GM18907 (cell line): ENCODE measurements at regions not wholly inside any gene's neighbourhood (a gene's known extent, or its start where the extent isn't known, plus 50 kb on each side); places are given as distances from the start of the nearest gene placed in this dataset.
A peak's percentile ranks its signal among the peaks of the same experiment; 100 is the strongest.
"Not testable (repeated sequence)": the region's sequence is repeated elsewhere in the genome, so short reads cannot be mapped to it uniquely, and the experiment has no call there.

Source experiments
- ATAC-seq: cut with Tn5 transposase; IDR thresholded peaks from one replicate; pipeline ENCODE4 v1.9.1; 2021; ENCODE audit warnings: mild to moderate bottlenecking, moderate library complexity; ENCODE audit not compliant: unreplicated experiment

DNA sequence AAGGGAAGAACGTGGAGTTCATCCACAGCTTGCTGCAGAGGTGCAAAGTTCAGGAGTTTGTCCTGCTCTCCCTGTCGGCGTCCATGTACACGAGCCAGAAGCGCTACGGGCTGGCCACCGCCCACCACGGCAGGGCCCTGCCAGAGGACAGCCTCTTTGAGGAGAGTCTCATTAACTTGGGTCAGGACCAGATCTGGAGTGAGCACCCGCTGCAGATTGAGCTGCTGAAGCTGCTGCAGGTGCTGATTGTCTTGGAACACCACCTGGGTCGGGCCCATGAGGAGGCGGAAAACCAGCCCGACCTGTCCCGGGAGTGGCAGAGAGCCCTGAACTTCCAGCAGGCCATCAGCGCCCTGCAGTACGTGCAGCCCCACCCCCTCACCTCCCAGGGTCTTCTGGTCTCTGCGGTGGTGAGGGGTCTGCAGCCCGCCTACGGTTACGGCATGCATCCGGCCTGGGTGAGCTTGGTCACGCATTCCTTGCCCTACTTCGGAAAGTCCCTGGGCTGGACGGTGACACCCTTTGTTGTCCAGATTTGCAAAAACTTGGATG, 73.8 kb upstream of the MORC3 start:
- no peak for ATAC-seq

DNA sequence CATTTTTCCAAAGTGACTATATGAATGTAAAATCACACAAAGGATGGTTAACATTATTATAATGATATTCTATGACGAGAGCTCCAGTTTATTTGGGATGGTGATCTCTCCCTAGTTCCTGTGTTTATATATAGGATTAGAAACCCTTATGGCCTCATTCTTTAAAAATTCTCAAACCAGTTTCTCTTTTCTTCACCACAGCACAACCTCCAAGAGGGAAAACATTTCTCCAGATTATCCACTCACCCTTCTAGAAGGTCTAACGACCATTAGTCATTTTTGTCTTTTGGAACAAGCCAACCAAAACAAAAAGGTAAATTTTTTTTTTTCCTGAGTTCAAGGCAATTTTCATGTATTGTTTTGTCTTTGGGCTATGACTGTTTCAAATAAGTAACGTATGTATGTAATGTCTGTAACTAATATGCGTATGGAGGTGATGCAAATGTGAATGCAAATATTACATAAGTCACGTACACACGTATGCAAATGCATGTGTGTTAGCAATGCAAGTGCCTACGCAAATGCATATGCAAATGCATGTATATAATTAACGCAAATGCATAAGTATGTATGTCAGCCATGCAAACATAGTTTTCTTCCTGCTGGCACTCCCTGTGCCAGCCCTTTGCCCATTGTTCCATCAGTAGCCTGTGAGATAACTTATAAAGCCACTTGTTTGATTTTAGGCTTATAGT, 72.5 kb upstream of the MORC3 start:
- no peak for ATAC-seq

DNA sequence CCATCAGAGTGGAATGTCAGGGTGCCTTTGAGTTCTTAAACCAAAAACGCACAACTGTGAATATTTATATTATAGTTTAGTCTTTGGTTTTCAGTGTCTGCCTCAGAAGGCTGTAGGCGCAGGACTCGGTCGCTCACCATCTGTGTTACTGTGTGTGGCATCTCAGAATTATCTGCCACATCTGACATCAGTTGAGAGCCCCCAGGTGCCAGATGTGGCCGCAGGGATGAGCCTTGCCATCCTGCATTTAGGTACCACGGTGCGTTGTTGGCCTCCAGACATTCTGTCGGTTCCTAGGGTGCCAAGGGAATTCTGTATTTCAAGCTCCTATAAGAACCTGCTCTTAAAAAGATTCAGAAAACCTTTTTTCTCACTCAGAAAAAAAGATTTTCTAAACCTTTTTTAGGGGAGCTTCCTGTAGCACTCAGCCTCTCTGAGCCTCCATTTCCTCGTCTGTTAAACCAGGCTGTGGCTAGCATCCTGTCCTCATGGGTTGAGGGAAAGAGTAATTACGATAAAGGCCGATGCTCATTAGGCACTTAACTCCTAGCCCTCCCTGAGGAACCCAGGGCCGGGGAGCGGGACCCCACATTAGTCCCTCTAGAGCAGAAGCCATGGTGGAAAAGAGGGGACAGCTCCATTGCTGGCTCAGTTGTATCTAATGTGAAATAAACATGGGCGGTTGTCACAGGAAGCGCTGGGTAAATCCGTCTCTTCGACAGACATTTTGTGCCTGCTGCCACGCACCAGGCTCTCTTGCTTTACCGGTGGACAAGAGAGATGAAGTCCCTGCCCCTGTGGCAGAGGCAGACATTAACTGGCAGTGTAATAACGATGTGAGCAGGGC, 70.2 kb upstream of the MORC3 start:
- no peak for ATAC-seq

DNA sequence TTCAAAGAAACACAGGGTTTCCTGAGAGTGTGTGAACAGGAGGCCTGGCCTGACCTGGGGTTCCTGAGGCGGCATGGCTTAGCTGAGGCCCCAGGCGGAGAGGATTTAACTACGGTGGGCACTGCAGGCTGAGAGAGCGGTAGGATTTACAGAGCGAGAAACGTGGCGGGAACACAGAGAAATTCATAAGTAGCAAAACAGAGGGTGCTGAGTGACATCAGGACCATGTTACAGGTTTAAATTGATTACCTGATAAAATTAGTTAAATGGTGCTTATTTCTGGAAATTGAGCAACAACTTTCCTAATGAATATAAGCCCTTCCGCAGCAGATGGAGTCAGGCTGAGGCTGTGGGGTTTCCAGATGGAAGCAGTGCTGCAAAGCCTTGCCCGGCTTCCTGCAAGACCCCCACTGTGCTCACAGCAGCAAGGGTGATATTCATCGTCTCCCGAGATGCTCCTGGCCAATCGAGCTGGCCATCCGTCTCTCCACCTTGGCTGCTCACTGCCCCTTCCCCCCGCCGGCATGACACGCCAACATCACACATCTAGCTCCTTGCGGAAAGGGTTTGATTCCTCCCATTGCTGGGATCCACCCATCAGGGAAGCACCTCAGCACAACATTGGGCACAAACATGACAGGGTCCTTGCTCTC, 69.4 kb upstream of the MORC3 start:
- no peak for ATAC-seq

- ATAC-seq: peak; percentile 17
Measured at GRCh38 chr21:36254106-36254941, 65.7 kb upstream of the MORC3 start.

DNA sequence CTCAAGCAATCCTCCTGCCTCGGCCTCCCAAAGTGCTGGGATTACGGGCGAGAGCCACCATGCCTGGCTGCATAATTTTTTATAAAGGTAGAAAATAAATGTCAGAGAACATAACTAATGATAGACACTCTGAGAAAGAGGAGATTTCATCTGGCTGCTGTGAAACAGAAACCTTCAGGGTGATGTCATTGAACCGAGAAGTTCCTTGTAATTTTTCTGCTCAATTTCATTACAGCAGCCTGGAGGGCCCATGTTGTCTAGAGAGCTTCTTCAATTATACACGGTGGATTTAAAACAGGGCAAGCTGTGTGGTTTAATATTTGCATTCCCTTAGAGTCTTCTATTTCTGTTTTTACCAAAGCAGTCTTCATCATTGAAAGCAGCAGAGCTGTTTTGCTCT, 64.3 kb upstream of the MORC3 start:
- ATAC-seq: peak; percentile 75

GRCh38 chr21:36257657-36258056, 62.3 kb upstream of the MORC3 start:
- no peak for ATAC-seq

DNA sequence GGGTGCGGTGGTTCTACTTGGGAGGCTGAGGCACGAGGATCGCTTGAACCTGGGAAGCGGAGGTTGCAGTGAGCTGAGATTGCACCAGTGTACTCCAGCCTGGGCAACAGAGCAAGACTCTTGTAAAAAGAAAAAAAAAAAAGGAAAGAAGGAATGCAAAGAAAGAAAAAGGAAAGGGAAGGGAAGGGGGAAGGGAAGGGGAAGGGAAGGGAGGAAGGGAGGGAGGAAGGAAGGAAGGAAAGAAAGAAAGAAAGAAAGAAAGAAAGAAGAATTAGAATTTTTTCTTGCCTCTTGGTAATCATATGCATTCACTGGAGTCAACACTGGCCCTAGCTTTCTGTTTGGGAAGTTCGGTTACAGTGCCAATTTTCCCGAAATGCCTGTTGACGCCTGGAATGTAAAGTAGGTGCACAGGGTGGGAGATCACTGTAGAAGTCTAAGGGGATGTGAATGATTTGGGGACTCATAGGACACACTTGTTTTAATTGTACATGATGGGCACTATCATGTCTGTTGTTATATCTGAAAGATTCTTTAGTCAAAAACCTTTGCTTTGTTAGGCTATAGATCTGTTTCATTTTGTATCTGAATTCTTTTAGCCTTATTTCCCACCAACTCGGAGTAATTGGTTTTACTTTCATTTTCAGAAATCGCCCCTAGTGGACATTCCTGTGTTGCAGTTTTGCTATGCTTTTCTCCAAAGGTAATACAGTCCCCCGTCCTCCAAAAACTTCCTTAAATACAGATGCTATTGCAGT, 59.8 kb upstream of the MORC3 start:
- ATAC-seq: peak; percentile 39

DNA sequence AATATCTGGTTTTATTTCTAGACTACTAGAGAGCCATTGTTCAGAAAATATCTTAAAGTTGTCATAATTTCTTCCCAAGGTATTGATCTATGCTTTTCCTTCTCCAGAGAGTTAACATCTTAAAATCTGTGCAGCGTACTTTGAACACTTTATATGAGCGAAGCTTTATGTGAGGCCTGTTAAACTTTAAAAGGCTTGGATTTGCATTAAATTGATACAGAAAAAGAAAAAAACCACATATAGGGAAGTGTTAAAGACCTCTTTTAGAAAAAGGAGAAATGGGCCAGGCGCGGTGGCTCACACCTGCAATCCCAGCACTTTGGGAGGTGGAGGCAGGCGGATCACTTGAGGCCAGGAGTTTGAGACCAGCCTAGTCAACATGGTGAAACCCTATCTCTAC, 59.2 kb upstream of the MORC3 start:
- no peak for ATAC-seq

GRCh38 chr21:36261459-36261858, 58.5 kb upstream of the MORC3 start:
- ATAC-seq: no peak

DNA sequence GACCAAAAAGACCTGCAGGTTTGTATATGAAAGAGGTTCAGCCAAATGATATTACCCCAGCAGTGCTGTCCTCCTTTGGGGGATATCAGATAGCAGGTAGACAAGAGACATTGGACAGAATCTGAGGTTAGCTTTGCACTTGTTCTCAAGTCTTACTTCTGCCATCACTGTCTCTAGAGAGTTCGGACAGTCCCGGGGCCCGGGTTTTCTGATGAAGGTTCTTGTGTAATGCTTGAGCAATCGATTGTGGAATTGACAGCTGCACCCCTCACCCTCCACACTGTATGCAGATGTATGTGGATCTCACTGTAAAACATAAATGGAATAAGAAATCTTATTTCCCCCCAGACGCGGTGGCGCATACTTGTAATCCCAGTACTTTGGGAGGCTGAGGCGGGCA, 56.2 kb upstream of the MORC3 start:
- no peak for ATAC-seq

DNA sequence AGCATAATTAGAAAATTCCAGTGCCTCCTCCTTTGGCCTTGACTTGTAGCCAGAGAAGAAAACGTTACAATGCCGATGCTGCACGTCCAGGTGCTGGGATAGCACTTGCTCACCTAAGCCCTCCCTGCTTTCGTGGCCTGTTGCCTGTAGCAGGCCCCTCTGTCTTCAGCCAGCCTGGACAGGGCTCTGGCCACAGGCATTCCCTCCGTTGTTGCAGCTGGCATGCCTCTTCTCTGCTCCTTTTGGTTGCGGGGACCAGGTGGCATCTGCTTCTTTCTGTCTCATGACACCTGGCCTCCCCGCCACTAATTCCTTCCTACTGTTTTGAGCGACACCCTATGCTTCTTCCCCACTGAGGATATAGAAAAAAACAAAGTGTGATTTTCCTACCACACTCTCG, 54.6 kb upstream of the MORC3 start:
- ATAC-seq: no peak

DNA sequence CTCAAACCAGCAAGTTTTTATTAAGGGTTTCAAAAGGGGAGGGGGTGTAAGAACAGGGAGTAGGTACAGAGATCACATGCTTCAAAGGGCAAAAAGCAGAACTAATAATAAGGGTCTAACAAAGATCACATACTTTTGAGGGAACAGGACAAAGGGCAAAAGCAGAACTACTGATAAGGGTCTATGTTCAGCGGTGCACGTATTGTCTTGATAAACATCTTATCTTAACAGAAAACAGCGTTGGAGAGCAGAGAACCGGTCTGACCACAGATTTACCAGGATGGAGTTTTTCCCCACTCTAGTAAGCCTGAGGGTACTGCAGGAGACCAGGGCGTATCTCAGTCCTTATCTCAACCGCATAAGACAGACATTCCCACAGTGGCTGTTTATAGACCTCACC, 52.2 kb upstream of the MORC3 start:
- ATAC-seq: not testable (repeated sequence)

DNA sequence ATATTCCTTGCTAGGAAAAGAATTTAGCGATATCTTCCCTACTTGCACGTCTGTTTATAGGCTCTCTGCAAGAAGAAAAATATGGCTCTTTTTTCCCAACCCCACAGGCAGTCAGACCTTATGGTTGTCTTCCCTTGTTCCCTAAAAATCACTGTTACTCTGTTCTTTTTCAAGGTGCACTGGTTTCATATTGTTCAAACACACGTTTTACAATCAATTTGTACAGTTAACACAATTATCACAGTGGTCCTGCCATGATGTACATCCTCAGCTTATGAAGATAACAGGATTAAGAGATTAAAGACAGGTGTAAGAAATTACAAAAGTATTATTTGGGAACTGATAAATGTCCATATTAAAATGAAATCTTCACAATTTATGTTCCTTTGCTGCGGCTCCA, 51.7 kb upstream of the MORC3 start:
- ATAC-seq: not testable (repeated sequence)
